Ascending aorta (tissue), 2 donors: ENCODE measurements at regions not wholly inside any gene's neighbourhood (a gene's known extent, or its start where the extent isn't known, plus 50 kb on each side); places are given as distances from the start of the nearest gene placed in this dataset.
"Not testable (repeated sequence)": the region's sequence is repeated elsewhere in the genome, so short reads cannot be mapped to it uniquely, and the experiment has no call there.

ENCODE experiments used
- DNase-seq, 2 donors: peaks; one replicate each; pipeline ENCODE4 v3.0.0-alpha.2; 2019; ENCODE audit warnings: low spot score in 2 of 2
- H3K27ac ChIP-seq, 2 donors: fragments of 200-600 bp; sonication (generic); one replicate each; pipeline ENCODE4 v1.5.1; 2016 to 2017; ENCODE audit warnings: mild to moderate bottlenecking in 1 of 2
- H3K27me3 ChIP-seq: fragments of 200-600 bp; sonication (generic); one replicate; pipeline ENCODE4 v1.5.1; 2017
- H3K36me3 ChIP-seq, 2 donors: fragments of 200-600 bp; sonication (generic); one replicate each; pipeline ENCODE4 v1.5.1; 2016
- H3K4me1 ChIP-seq, 2 donors: fragments of 200-600 bp; sonication (generic); one replicate each; pipeline ENCODE4 v1.5.1; 2016 to 2017; ENCODE audit warnings: mild to moderate bottlenecking in 1 of 2
- H3K4me3 ChIP-seq, 2 donors: fragments of 200-600 bp; sonication (generic); one replicate each; pipeline ENCODE4 v1.5.1; 2016 to 2017; ENCODE audit warnings: mild to moderate bottlenecking in 1 of 2
- H3K9me3 ChIP-seq, 2 donors: fragments of 200-600 bp; sonication (generic); one replicate each; pipeline ENCODE4 v1.5.1; 2016
- intact Hi-C: fragments of 100-400 bp; cut with DNase I; formaldehyde crosslinking; loops from one replicate; pipeline ENCODE4 v1.15.1; 2023
- TF ChIP-seq, protein P1 (sequence below), 3 experiments: fragments of 200-600 bp in 2 of 3; fragments of 450-650 bp in 1 of 3; sonication (generic) in 2 of 3; IDR thresholded peaks; one replicate each; pipeline ENCODE4 v1.5.1; 2016 to 2019; ENCODE audit warnings: antibody characterized with exemption in 3 of 3, mild to moderate bottlenecking in 1 of 3, moderate library complexity in 1 of 3

- intact Hi-C loops: no loop called here
- Histone ChIP-seq H3K27ac (no peak overlapping the region), H3K9me3 (no peaks in the 10 kb centered on the region), H3K27me3 (no peaks in the 10 kb centered on the region), H3K36me3 (no peaks in the 10 kb centered on the region), H3K4me1 (no peaks in the 10 kb centered on the region), H3K4me3 (no peak overlapping the region)
- TF ChIP-seq, protein P1, sequence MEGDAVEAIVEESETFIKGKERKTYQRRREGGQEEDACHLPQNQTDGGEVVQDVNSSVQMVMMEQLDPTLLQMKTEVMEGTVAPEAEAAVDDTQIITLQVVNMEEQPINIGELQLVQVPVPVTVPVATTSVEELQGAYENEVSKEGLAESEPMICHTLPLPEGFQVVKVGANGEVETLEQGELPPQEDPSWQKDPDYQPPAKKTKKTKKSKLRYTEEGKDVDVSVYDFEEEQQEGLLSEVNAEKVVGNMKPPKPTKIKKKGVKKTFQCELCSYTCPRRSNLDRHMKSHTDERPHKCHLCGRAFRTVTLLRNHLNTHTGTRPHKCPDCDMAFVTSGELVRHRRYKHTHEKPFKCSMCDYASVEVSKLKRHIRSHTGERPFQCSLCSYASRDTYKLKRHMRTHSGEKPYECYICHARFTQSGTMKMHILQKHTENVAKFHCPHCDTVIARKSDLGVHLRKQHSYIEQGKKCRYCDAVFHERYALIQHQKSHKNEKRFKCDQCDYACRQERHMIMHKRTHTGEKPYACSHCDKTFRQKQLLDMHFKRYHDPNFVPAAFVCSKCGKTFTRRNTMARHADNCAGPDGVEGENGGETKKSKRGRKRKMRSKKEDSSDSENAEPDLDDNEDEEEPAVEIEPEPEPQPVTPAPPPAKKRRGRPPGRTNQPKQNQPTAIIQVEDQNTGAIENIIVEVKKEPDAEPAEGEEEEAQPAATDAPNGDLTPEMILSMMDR (IDR thresholded peaks at IDR 0.05): no peak
- DNase-seq: no peak
These were observed 144.9 kb upstream of the MTPN start for GRCh38 chr7:136122026-136122425.

- intact Hi-C loops: no loop called here
- H3K9me3 ChIP-seq: no peaks in the 10 kb centered on the region
- H3K36me3 ChIP-seq: no peaks in the 10 kb centered on the region
- no peaks in the 10 kb centered on the region for H3K4me1 ChIP-seq
- H3K27me3 ChIP-seq: no peaks in the 10 kb centered on the region
- H3K4me3 ChIP-seq: no peak overlapping the region
- no peak overlapping the region for H3K27ac ChIP-seq
- no peak for DNase-seq
- TF ChIP-seq, protein P1 (IDR thresholded peaks at IDR 0.05): no peak
These were observed 140.4 kb upstream of the MTPN start for GRCh38 chr7:136117539-136117938.

- Histone ChIP-seq H3K27ac (no peak overlapping the region), H3K4me1 (no peaks in the 10 kb centered on the region), H3K4me3 (no peak overlapping the region), H3K9me3 (no peaks in the 10 kb centered on the region), H3K36me3 (no peaks in the 10 kb centered on the region), H3K27me3 (no peaks in the 10 kb centered on the region)
- DNase-seq: no peak
- TF ChIP-seq, protein P1 (IDR thresholded peaks at IDR 0.05): no peak
- intact Hi-C loops: no loop called here
These were observed 139.0 kb upstream of the MTPN start for GRCh38 chr7:136116186-136116585.

DNA sequence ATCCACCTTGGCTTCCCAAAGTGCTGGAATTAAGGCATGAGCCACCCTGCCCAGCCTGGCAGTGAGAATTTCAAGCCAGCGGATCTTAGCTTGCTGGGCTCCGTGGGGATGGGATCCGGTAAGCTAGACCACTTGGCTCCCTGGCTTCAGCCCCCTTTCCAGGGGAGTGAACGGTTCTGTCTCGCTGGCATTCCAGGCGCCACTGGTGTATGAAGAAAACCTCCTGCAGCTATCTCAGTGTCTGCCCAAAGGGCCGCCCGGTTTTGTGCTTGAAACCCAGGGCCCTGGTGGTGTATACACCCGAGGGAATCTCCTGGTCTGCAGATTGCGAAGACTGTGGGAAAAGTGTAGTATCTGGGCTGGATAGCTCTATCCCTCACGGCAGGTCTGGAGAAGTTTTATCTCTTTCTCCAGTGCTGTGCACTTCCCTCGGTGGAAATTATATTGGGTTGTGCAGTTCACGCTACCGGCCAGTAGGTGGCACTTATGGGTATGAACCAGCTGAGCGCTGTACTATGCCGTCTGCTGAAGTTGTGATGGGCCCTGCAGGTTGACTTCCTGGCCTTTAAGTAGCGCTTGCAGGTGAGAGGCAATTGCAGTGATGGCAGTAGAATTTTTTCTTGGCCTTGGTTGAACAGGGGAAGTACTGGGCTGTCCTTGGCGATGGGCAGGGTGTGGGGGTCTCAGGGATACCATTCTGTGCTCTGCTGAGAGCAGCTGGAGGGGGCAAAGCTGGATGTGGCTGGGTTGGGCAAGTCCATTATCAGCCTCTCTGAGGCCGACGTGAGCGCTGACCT, 138.0 kb upstream of the MTPN start:
- no peak overlapping the region for H3K27ac ChIP-seq
- no peaks in the 10 kb centered on the region for H3K27me3 ChIP-seq
- no peak for DNase-seq
- no peak overlapping the region for H3K4me3 ChIP-seq
- H3K36me3 ChIP-seq: no peaks in the 10 kb centered on the region
- H3K4me1 ChIP-seq: no peaks in the 10 kb centered on the region
- intact Hi-C loops: no loop called here
- TF ChIP-seq, protein P1 (IDR thresholded peaks at IDR 0.05): peak in 1 of 3 experiments; percentile 42
- H3K9me3 ChIP-seq: no peaks in the 10 kb centered on the region

GRCh38 chr7:136114467-136114866, 137.3 kb upstream of the MTPN start:
- H3K4me3 ChIP-seq, intact Hi-C loops: not testable (repeated sequence)

DNA sequence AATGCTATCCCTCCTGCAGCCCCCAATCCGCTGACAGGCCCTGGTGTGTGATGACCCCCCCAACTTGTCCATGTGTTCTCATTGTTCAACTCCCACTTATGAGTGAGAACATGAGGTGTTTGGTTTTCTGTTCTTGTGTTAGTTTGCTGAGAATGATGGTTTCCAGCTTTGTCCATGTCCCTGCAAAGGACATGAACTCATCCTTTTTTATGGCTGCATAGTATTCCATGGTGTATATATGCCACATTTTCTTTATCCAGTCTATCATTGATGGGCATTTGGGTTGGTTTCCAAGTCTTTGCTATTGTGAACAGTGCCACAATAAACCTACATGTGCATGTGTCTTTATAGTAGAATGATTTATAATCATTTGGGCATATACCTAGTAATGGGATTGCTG, 131.9 kb upstream of the MTPN start:
- DNase-seq, H3K27ac ChIP-seq, intact Hi-C loops, H3K27me3 ChIP-seq, H3K36me3 ChIP-seq, H3K4me1 ChIP-seq, H3K4me3 ChIP-seq, H3K9me3 ChIP-seq: not testable (repeated sequence)

More at GRCh38 chr7:136114467-136114866, 137.3 kb upstream of the MTPN start:
- H3K36me3 ChIP-seq, H3K27ac ChIP-seq, H3K9me3 ChIP-seq, H3K27me3 ChIP-seq, H3K4me1 ChIP-seq, DNase-seq: not testable (repeated sequence)
